GM12878 (cell line): ENCODE measurements at regions not wholly inside any gene's neighbourhood (a gene's known extent, or its start where the extent isn't known, plus 50 kb on each side); places are given as distances from the start of the nearest gene placed in this dataset.
A peak's percentile ranks its signal among the peaks of the same experiment; 100 is the strongest.

Source experiments
- ATAC-seq: fragments of 200-7000 bp; cut with Tn5 transposase; 3 replicates; pipeline ENCODE4 v1.9.1; 2020; ENCODE audit warnings: mild to moderate bottlenecking, moderate library complexity
- BruUV-seq: library from RNA; stranded (reverse); fragments of 400-500 nt; replicated peaks from 2 replicates; lab custom pipeline; 2021; lab: Mats Ljungman, UMichigan
- CTCF ChIA-PET: fragments of 300-600 bp; sonication (Branson Sonifier 250); formaldehyde crosslinking; extraction: SDS; loops from one replicate; lab custom pipeline; 2021; ENCODE audit warnings: inconsistent platforms; lab: Yijun Ruan, JAX
- POLR2A ChIA-PET: fragments of 350-600 bp; formaldehyde crosslinking; extraction: SDS; loops from one replicate; lab custom pipeline; 2021; ENCODE audit warnings: inconsistent platforms; lab: Charles Lee
- RAD21 ChIA-PET: fragments of 300-600 bp; sonication (Branson Sonifier 250); formaldehyde crosslinking; loops from one replicate; lab custom pipeline; 2023; ENCODE audit warnings: antibody characterized with exemption; ENCODE audit not compliant: unreplicated experiment; lab: Charles Lee
- SMC1A ChIA-PET: fragments of 300-600 bp; sonication (Branson Sonifier 250); formaldehyde crosslinking; loops from one replicate; lab custom pipeline; 2023; ENCODE audit not compliant: unreplicated experiment, uncharacterized antibody; lab: Charles Lee
- DNase-seq: peaks from one replicate; pipeline ENCODE4 v3.0.0-alpha.2; 2011; ENCODE audit warnings: low read depth, low spot score
- FAIRE-seq: peaks from 3 replicates; lab custom pipeline; 2011; peaks lifted over from hg19 to GRCh38; lab: Jason Lieb, UNC
- H2AFZ ChIP-seq: 2 replicates; pipeline ENCODE4 v1.6.0; 2011; ENCODE audit warnings: low read depth, low read length, control low read depth; ENCODE audit not compliant: control insufficient read depth
- H3K27ac ChIP-seq: 2 replicates; pipeline ENCODE4 v1.5.1; 2011; ENCODE audit warnings: control low read depth; ENCODE audit not compliant: control insufficient read depth, insufficient read depth
- H3K27me3 ChIP-seq, 2 experiments: replicated peaks in 1 of 2; 2 replicates each; pipeline versions ENCODE4 v1.6.0 to v1.6.1; 2011; ENCODE audit warnings: low read length in 1 of 2; ENCODE audit not compliant: control insufficient read depth in 2 of 2, insufficient read depth in 2 of 2
- H3K36me3 ChIP-seq, 2 experiments: 2 replicates each; pipeline ENCODE4 v1.5.1; 2011; ENCODE audit warnings: low read length in 1 of 2; ENCODE audit not compliant: control insufficient read depth in 2 of 2, insufficient read depth in 2 of 2
- H3K4me1 ChIP-seq: 2 replicates; pipeline ENCODE4 v1.6.1; 2011; ENCODE audit warnings: mild to moderate bottlenecking, low read length, moderate library complexity, mixed read lengths; ENCODE audit not compliant: control insufficient read depth, insufficient read depth
- H3K4me2 ChIP-seq: 2 replicates; pipeline ENCODE4 v1.6.0; 2011; ENCODE audit warnings: control low read depth; ENCODE audit not compliant: control insufficient read depth, insufficient read depth
- H3K4me3 ChIP-seq: fragments of 200-600 bp; sonication (generic); 2 replicates; pipeline ENCODE4 v1.5.1; 2016
- H3K79me2 ChIP-seq: 2 replicates; pipeline ENCODE4 v1.6.0; 2011; ENCODE audit warnings: low read length; ENCODE audit not compliant: control insufficient read depth, insufficient read depth
- H3K9ac ChIP-seq: 2 replicates; pipeline ENCODE4 v1.8.0; 2011; ENCODE audit warnings: low read length, control low read depth, mixed read lengths; ENCODE audit not compliant: control insufficient read depth, insufficient read depth
- H3K9me3 ChIP-seq: replicated peaks from 3 replicates; pipeline ENCODE4 v1.5.1; 2011; ENCODE audit warnings: mild to moderate bottlenecking, low read length; ENCODE audit not compliant: control insufficient read depth, insufficient read depth
- H4K20me1 ChIP-seq: 2 replicates; pipeline ENCODE4 v1.6.0; 2011; ENCODE audit not compliant: control insufficient read depth, insufficient read depth
- ATF7 ChIP-seq: fragments of 450-650 bp; IDR thresholded peaks from 2 replicates; pipeline ENCODE4 v1.6.1; 2016; ENCODE audit warnings: low read depth, mild to moderate bottlenecking
- GABPA ChIP-seq: IDR thresholded peaks from 2 replicates; pipeline ENCODE4 v1.6.1; 2014; ENCODE audit warnings: antibody characterized with exemption, low read depth, mild to moderate bottlenecking, inconsistent platforms
- JUNB ChIP-seq: IDR thresholded peaks from 2 replicates; pipeline ENCODE4 v1.6.1; 2016; ENCODE audit warnings: antibody characterized with exemption, mild to moderate bottlenecking
- NFIC ChIP-seq: IDR thresholded peaks from 2 replicates; pipeline ENCODE4 v1.6.1; 2012; ENCODE audit warnings: low read depth, mild to moderate bottlenecking, inconsistent platforms, low read length, moderate library complexity
- POLR2AphosphoS5 ChIP-seq: IDR thresholded peaks from 2 replicates; pipeline ENCODE4 v1.6.1; 2011; ENCODE audit warnings: mild to moderate bottlenecking, low read length, inconsistent platforms
- POU2F2 ChIP-seq: IDR thresholded peaks from 3 replicates; pipeline ENCODE4 v1.6.1; 2011; ENCODE audit warnings: low read depth, mild to moderate bottlenecking, low read length, borderline replicate concordance
- RUNX3 ChIP-seq: IDR thresholded peaks from 2 replicates; pipeline ENCODE4 v1.6.1; 2012; ENCODE audit warnings: low read length, inconsistent platforms
- WRNIP1 ChIP-seq: IDR thresholded peaks from 2 replicates; pipeline ENCODE4 v1.6.1; 2011; ENCODE audit warnings: low read depth, low read length, improper control_type of control experiment, borderline replicate concordance
- WGBS: methylation state at CpG from one replicate; pipeline ENCODE4 v1.1.6; 2016; ENCODE audit warnings: low lambda C conversion rate; ENCODE audit not compliant: insufficient replicate concordance, insufficient coverage; ENCODE audit errors: missing lambda C conversion rate; 5-methylcytosine and 5-hydroxymethylcytosine counted together
- in situ Hi-C: fragments of 300-500 bp; cut with MboI; formaldehyde crosslinking; loops from 9 replicates; pipeline ENCODE4 v1.14.3; 2018; ENCODE audit warnings: mixed read lengths
- intact Hi-C: fragments of 100-400 bp; cut with micrococcal nuclease; formaldehyde crosslinking; loops from one replicate; pipeline ENCODE4 v1.14.2; 2022; ENCODE audit not compliant: unreplicated experiment
- TF ChIP-seq, protein P1 (sequence below): IDR thresholded peaks from 2 replicates; pipeline ENCODE4 v1.6.1; 2012; ENCODE audit warnings: low read length, inconsistent platforms
- TF ChIP-seq, protein P2 (sequence below): fragments of 150-350 bp; IDR thresholded peaks from 2 replicates; pipeline ENCODE4 v1.6.1; 2014; ENCODE audit warnings: mild to moderate bottlenecking, low read depth, low read length

DNA sequence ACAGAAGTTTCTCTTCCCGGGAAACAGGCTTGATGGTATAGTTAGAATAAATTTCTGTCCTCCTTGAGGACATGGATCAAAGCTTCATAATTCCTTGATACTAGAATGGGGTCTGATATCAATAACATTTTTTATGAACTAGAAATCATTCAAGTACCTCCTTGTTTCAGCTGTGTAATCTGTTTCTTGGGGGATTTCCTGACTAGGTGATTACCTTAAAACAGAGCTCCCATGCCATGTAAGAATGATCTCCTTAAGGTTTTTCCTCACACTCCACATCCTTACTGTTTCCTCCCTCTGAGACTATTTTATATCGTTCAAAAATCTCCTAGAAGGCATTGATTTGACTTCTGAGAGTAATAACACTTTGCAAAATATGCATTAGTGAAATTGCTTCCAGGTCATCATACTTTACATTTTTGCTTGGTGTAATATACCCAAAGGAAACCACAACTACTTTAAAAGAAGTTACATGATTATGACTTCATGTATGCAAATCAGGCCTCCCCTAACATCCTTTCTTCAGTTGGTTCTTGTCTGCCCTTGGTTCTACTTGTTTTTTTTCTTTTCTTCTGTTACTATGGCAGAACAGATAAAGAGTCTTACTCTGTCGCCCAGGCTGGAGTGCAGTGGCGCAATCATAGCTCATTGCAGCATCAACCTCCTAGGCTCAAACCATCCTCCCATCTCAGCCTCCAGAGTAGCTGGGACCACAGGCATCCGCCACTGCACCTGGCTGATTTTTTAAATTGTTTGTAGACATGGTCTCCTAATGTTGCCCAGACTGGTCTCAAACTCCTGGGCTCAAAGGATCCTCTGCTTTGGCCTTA is 388.8 kb downstream of the ZFHX3 start:
- H3K4me1 ChIP-seq: peaks cover 24% of the 10 kb centered on the region
- 64% methylated on average over 5 of the region's 5 CpGs for WGBS
- intact Hi-C loops (loop anchor here (5.0 kb wide), 1 partner anchor 67 kb away; no protein-coding TSS in a partner anchor), in situ Hi-C loops (no loop called here)
- peaks cover 12% of the 10 kb centered on the region; the same call in 2 of the 3 replicates for H3K9me3 ChIP-seq
- no peaks in the 10 kb centered on the region for H4K20me1 ChIP-seq
- SMC1A ChIA-PET: interaction anchor here (0.9 to 2.3 kb wide), 11 partner anchors 10 to 159 kb away, joined by 3 to 13 read pairs (median 5); no protein-coding TSS in a partner anchor
- TF ChIP-seq WRNIP1 (no peak), NFIC (0 out of 2 replicates have a peak, but pooled peaks have one; percentile 36), JUNB (0 out of 2 replicates have a peak, but pooled peaks have one; percentile 26), GABPA (0 out of 2 replicates have a peak, but pooled peaks have one; percentile 35), POU2F2 (0 out of 3 replicates have a peak, but pooled peaks have one; percentile 42), ATF7 (peak; percentile 54; the same call in 1 of the 2 replicates), POLR2AphosphoS5 (no peak), RUNX3 (peak; percentile 74)
- TF ChIP-seq, protein P1, sequence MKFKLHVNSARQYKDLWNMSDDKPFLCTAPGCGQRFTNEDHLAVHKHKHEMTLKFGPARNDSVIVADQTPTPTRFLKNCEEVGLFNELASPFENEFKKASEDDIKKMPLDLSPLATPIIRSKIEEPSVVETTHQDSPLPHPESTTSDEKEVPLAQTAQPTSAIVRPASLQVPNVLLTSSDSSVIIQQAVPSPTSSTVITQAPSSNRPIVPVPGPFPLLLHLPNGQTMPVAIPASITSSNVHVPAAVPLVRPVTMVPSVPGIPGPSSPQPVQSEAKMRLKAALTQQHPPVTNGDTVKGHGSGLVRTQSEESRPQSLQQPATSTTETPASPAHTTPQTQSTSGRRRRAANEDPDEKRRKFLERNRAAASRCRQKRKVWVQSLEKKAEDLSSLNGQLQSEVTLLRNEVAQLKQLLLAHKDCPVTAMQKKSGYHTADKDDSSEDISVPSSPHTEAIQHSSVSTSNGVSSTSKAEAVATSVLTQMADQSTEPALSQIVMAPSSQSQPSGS: peak; percentile 51; the same call in 1 of the 2 replicates
- TF ChIP-seq, protein P2, sequence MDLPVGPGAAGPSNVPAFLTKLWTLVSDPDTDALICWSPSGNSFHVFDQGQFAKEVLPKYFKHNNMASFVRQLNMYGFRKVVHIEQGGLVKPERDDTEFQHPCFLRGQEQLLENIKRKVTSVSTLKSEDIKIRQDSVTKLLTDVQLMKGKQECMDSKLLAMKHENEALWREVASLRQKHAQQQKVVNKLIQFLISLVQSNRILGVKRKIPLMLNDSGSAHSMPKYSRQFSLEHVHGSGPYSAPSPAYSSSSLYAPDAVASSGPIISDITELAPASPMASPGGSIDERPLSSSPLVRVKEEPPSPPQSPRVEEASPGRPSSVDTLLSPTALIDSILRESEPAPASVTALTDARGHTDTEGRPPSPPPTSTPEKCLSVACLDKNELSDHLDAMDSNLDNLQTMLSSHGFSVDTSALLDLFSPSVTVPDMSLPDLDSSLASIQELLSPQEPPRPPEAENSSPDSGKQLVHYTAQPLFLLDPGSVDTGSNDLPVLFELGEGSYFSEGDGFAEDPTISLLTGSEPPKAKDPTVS: no peak
- BruUV-seq: no TSS peak
- peak overlapping the region; percentile 75 for H3K4me2 ChIP-seq
- ATAC-seq: peak; percentile 36
- no peak overlapping the region for H3K9ac ChIP-seq
- DNase-seq: no peak
- FAIRE-seq: no peak
- H3K79me2 ChIP-seq: peaks cover 27% of the 10 kb centered on the region
- peak overlapping the region; percentile 58; the same call in 1 of the 2 replicates for H3K27ac ChIP-seq
- POLR2A ChIA-PET: interaction anchor here (0.6 to 1.4 kb wide), 3 partner anchors 14 to 1384 kb away, joined by 3 read pairs; no protein-coding TSS in a partner anchor
- H3K36me3 ChIP-seq: no peaks in the 10 kb centered on the region
- H3K4me3 ChIP-seq: no peak overlapping the region
- H2AFZ ChIP-seq: no peak overlapping the region
- H3K27me3 ChIP-seq: no peaks in the 10 kb centered on the region
- CTCF ChIA-PET: interaction anchor here (0.7 to 2.1 kb wide), 8 partner anchors 9 to 174 kb away, joined by 3 to 15 read pairs (median 4); no protein-coding TSS in a partner anchor
- RAD21 ChIA-PET: interaction anchor here (0.6 to 2.5 kb wide), 14 partner anchors 9 to 204 kb away, joined by 3 to 21 read pairs (median 4); no protein-coding TSS in a partner anchor
